HepG2 (cell line): ENCODE measurements at regions not wholly inside any gene's neighbourhood (a gene's known extent, or its start where the extent isn't known, plus 50 kb on each side); places are given as distances from the start of the nearest gene placed in this dataset.

Source experiments
- ASH2L ChIP-seq: fragments of 300-600, 200-600 bp; sonication (generic); IDR thresholded peaks from 2 replicates; pipeline ENCODE4 v1.7.0; 2017; ENCODE audit warnings: low read depth, mild to moderate bottlenecking, moderate library complexity, mixed read lengths, low read length; ENCODE audit not compliant: insufficient read length
- FOSL2 ChIP-seq: sonication (generic); formaldehyde crosslinking; IDR thresholded peaks from 2 replicates; pipeline ENCODE4 v1.4.0; 2020; ENCODE audit warnings: missing genetic modification reagents
- HOXA3 ChIP-seq: sonication (generic); formaldehyde crosslinking; IDR thresholded peaks from 2 replicates; pipeline ENCODE4 v1.5.0; 2020; ENCODE audit warnings: missing genetic modification reagents
- JARID2 ChIP-seq: sonication (generic); formaldehyde crosslinking; IDR thresholded peaks from 2 replicates; pipeline ENCODE4 v1.8.1; 2023; ENCODE audit warnings: missing genetic modification reagents, inconsistent platforms; ENCODE audit not compliant: insufficient replicate concordance
- PHB2 ChIP-seq: fragments of 450-650 bp; IDR thresholded peaks from 2 replicates; pipeline ENCODE4 v1.6.1; 2018; ENCODE audit not compliant: partially characterized antibody
- RAD21 ChIP-seq: fragments of 450-650 bp; formaldehyde crosslinking; IDR thresholded peaks from 2 replicates; pipeline ENCODE4 v1.5.0; 2020; ENCODE audit warnings: mild to moderate bottlenecking
- RBM22 ChIP-seq: fragments of 200-400 bp; formaldehyde crosslinking; optimal IDR thresholded peaks from 2 replicates; pipeline ENCODE3; 2017; ENCODE audit warnings: mild to moderate bottlenecking, low read length, moderate library complexity
- RFX1 ChIP-seq: fragments of 450-650 bp; IDR thresholded peaks from 2 replicates; pipeline ENCODE4 v1.6.1; 2017
- SMARCC2 ChIP-seq: fragments of 450-650 bp; IDR thresholded peaks from 2 replicates; pipeline ENCODE4 v1.6.1; 2017; ENCODE audit warnings: antibody characterized with exemption, mild to moderate bottlenecking
- SMYD3 ChIP-seq: sonication (generic); formaldehyde crosslinking; IDR thresholded peaks from 2 replicates; pipeline ENCODE4 v1.8.1; 2023; ENCODE audit warnings: mild to moderate bottlenecking, missing genetic modification reagents
- SNAPC2 ChIP-seq: sonication (generic); formaldehyde crosslinking; IDR thresholded peaks from 2 replicates; pipeline ENCODE4 v1.8.1; 2022; ENCODE audit warnings: mild to moderate bottlenecking, missing genetic modification reagents
- STAG1 ChIP-seq: sonication (generic); formaldehyde crosslinking; IDR thresholded peaks from 2 replicates; pipeline ENCODE4 v1.4.0; 2020; ENCODE audit warnings: missing genetic modification reagents
- ZNF160 ChIP-seq: sonication (generic); formaldehyde crosslinking; IDR thresholded peaks from 2 replicates; pipeline ENCODE4 v1.8.0; 2022; ENCODE audit warnings: mild to moderate bottlenecking, inconsistent platforms, missing genetic modification reagents
- ZNF225 ChIP-seq: sonication (generic); formaldehyde crosslinking; IDR thresholded peaks from 2 replicates; pipeline ENCODE4 v1.4.0; 2020; ENCODE audit warnings: mild to moderate bottlenecking, missing genetic modification reagents
- ZNF501 ChIP-seq: sonication (generic); formaldehyde crosslinking; IDR thresholded peaks from 2 replicates; pipeline ENCODE4 v1.5.1; 2020; ENCODE audit warnings: mild to moderate bottlenecking, moderate library complexity, missing genetic modification reagents
- ZNF652 ChIP-seq: IDR thresholded peaks from 2 replicates; pipeline ENCODE4 v1.6.1; 2016; ENCODE audit warnings: low read depth, borderline replicate concordance
- ZNF670 ChIP-seq: sonication (generic); formaldehyde crosslinking; IDR thresholded peaks from 2 replicates; pipeline ENCODE4 v1.8.0; 2022; ENCODE audit warnings: mild to moderate bottlenecking, missing genetic modification reagents, borderline replicate concordance
- ZNF790 ChIP-seq: sonication (generic); formaldehyde crosslinking; IDR thresholded peaks from 2 replicates; pipeline ENCODE4 v1.8.0; 2022; ENCODE audit warnings: missing genetic modification reagents, mild to moderate bottlenecking, borderline replicate concordance
- ZSCAN25 ChIP-seq: sonication (generic); formaldehyde crosslinking; IDR thresholded peaks from 2 replicates; pipeline ENCODE4 v1.8.0; 2022; ENCODE audit warnings: mild to moderate bottlenecking, missing genetic modification reagents
- TF ChIP-seq, protein P1 (sequence below): sonication (generic); formaldehyde crosslinking; IDR thresholded peaks from 2 replicates; pipeline ENCODE4 v1.4.0; 2020; ENCODE audit warnings: missing genetic modification reagents, borderline replicate concordance
- TF ChIP-seq, protein P2 (sequence below): sonication (generic); formaldehyde crosslinking; IDR thresholded peaks from 2 replicates; pipeline ENCODE4 v1.4.0; 2020; ENCODE audit warnings: missing genetic modification reagents

DNA sequence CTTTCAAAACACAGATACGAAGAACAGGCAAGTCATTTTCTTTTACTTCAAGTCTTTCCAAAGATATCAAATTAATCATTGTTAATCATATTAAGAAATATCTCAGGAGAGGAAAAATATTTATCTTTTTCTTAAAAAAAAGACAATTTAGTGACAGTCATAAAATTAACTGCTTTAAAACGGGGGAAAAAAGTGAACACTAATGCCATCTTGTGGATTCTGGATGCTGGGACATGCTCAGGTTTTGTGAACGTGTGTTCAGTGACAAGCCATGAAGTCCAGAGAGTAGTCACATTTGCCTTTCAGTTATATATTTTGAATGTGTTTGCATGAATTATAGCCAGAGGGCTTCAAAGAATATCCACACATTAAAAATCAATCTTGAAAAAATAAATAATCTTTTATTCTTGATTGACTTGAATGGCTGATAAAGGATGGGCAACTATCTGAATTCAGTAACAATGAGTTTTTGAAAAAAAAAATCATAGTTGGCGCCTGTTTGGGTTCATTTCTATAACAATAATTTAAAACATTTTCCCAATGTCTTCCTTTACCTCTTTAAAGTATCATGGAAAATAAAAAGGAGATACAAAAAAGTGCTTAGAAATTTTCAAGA, 74.7 kb upstream of the NOX3 start (continued):
- TF ChIP-seq HOXA3, result no peak
- no peak for TF ChIP-seq RBM22
- TF ChIP-seq ZSCAN25 (CRISPR knock-in tag), result no peak
- TF ChIP-seq ZNF501 (CRISPR knock-in tag), result no peak
- no peak for TF ChIP-seq SMYD3 (CRISPR knock-in tag)
- peak; percentile 94 for TF ChIP-seq STAG1 (CRISPR knock-in tag)
- TF ChIP-seq ZNF160 (CRISPR knock-in tag), result no peak
- TF ChIP-seq ZNF790 (CRISPR knock-in tag), result no peak
- TF ChIP-seq ZNF652 (CRISPR knock-in tag), result 0 out of 2 replicates have a peak, but pooled peaks have one; percentile 14
- TF ChIP-seq JARID2, result no peak
- peak; percentile 81 for TF ChIP-seq RAD21 (CRISPR knock-in tag)
- TF ChIP-seq SMARCC2, result no peak
- no peak for TF ChIP-seq ZNF225 (CRISPR knock-in tag)
- TF ChIP-seq PHB2, result no peak
- no peak for TF ChIP-seq FOSL2 (CRISPR knock-in tag)
- TF ChIP-seq SNAPC2 (CRISPR knock-in tag), result no peak
- TF ChIP-seq, protein P1, sequence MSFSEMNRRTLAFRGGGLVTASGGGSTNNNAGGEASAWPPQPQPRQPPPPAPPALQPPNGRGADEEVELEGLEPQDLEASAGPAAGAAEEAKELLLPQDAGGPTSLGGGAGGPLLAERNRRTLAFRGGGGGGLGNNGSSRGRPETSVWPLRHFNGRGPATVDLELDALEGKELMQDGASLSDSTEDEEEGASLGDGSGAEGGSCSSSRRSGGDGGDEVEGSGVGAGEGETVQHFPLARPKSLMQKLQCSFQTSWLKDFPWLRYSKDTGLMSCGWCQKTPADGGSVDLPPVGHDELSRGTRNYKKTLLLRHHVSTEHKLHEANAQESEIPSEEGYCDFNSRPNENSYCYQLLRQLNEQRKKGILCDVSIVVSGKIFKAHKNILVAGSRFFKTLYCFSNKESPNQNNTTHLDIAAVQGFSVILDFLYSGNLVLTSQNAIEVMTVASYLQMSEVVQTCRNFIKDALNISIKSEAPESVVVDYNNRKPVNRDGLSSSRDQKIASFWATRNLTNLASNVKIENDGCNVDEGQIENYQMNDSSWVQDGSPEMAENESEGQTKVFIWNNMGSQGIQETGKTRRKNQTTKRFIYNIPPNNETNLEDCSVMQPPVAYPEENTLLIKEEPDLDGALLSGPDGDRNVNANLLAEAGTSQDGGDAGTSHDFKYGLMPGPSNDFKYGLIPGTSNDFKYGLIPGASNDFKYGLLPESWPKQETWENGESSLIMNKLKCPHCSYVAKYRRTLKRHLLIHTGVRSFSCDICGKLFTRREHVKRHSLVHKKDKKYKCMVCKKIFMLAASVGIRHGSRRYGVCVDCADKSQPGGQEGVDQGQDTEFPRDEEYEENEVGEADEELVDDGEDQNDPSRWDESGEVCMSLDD, result no peak
- no peak for TF ChIP-seq ZNF670 (CRISPR knock-in tag)
- no peak for TF ChIP-seq ASH2L
- TF ChIP-seq RFX1, result no peak
- TF ChIP-seq, protein P2, sequence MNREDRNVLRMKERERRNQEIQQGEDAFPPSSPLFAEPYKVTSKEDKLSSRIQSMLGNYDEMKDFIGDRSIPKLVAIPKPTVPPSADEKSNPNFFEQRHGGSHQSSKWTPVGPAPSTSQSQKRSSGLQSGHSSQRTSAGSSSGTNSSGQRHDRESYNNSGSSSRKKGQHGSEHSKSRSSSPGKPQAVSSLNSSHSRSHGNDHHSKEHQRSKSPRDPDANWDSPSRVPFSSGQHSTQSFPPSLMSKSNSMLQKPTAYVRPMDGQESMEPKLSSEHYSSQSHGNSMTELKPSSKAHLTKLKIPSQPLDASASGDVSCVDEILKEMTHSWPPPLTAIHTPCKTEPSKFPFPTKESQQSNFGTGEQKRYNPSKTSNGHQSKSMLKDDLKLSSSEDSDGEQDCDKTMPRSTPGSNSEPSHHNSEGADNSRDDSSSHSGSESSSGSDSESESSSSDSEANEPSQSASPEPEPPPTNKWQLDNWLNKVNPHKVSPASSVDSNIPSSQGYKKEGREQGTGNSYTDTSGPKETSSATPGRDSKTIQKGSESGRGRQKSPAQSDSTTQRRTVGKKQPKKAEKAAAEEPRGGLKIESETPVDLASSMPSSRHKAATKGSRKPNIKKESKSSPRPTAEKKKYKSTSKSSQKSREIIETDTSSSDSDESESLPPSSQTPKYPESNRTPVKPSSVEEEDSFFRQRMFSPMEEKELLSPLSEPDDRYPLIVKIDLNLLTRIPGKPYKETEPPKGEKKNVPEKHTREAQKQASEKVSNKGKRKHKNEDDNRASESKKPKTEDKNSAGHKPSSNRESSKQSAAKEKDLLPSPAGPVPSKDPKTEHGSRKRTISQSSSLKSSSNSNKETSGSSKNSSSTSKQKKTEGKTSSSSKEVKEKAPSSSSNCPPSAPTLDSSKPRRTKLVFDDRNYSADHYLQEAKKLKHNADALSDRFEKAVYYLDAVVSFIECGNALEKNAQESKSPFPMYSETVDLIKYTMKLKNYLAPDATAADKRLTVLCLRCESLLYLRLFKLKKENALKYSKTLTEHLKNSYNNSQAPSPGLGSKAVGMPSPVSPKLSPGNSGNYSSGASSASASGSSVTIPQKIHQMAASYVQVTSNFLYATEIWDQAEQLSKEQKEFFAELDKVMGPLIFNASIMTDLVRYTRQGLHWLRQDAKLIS (CRISPR knock-in tag), result no peak
